HepG2 (cell line): ENCODE measurements at regions not wholly inside any gene's neighbourhood (a gene's known extent, or its start where the extent isn't known, plus 50 kb on each side); places are given as distances from the start of the nearest gene placed in this dataset.

ENCODE experiments used
- ATF1 ChIP-seq: IDR thresholded peaks from 2 replicates; pipeline ENCODE4 v1.6.1; 2016; ENCODE audit warnings: mild to moderate bottlenecking, control low read depth
- EP300 ChIP-seq, 3 experiments: sonication (generic) in 1 of 3; formaldehyde crosslinking in 1 of 3; IDR thresholded peaks; 2 replicates each; pipeline versions ENCODE4 v1.5.1 to v1.6.1; 2011 to 2020; ENCODE audit warnings: low read depth in 2 of 3, low read length in 2 of 3, borderline replicate concordance in 1 of 3, improper control_type of control experiment in 1 of 3, mild to moderate bottlenecking in 1 of 3, missing genetic modification reagents in 1 of 3, moderate library complexity in 1 of 3
- ZNF543 ChIP-seq: sonication (generic); formaldehyde crosslinking; IDR thresholded peaks from 2 replicates; pipeline ENCODE4 v1.4.0; 2020; ENCODE audit warnings: mild to moderate bottlenecking, missing genetic modification reagents
- ZNF792 ChIP-seq: IDR thresholded peaks from 2 replicates; pipeline ENCODE4 v1.6.1; 2016
- ZNF839 ChIP-seq: sonication (generic); formaldehyde crosslinking; IDR thresholded peaks from 2 replicates; pipeline ENCODE4 v1.4.0; 2020; ENCODE audit warnings: missing genetic modification reagents, mild to moderate bottlenecking, borderline replicate concordance

GRCh38 chr2:164363646-164364045 lies 257.6 kb downstream of the GRB14 start:
- TF ChIP-seq ZNF543 (no peak), EP300 (IDR thresholded peaks at IDR 0.05; ENCODE audit: low read depth in 2 of 2, low read length in 2 of 2) (no peak), EP300 (CRISPR knock-in tag; IDR thresholded peaks at IDR 0.05; ENCODE audit: borderline replicate concordance) (no peak), ATF1 (CRISPR knock-in tag) (no peak), ZNF839 (CRISPR knock-in tag) (no peak), ZNF792 (no peak)
